Stimulated activated CD8-positive, alpha-beta memory T cell treated with anti-CD3 and anti-CD28 coated beads, Interleukin-4, amount 100 ng/mL, for 48 hours (primary cell): ENCODE measurements at regions not wholly inside any gene's neighbourhood (a gene's known extent, or its start where the extent isn't known, plus 50 kb on each side); places are given as distances from the start of the nearest gene placed in this dataset.
"Not testable (repeated sequence)": the region's sequence is repeated elsewhere in the genome, so short reads cannot be mapped to it uniquely, and the experiment has no call there.

ENCODE experiments used
- DNase-seq: peaks from one replicate; pipeline ENCODE4 v3.0.0-alpha.2; 2020

DNA sequence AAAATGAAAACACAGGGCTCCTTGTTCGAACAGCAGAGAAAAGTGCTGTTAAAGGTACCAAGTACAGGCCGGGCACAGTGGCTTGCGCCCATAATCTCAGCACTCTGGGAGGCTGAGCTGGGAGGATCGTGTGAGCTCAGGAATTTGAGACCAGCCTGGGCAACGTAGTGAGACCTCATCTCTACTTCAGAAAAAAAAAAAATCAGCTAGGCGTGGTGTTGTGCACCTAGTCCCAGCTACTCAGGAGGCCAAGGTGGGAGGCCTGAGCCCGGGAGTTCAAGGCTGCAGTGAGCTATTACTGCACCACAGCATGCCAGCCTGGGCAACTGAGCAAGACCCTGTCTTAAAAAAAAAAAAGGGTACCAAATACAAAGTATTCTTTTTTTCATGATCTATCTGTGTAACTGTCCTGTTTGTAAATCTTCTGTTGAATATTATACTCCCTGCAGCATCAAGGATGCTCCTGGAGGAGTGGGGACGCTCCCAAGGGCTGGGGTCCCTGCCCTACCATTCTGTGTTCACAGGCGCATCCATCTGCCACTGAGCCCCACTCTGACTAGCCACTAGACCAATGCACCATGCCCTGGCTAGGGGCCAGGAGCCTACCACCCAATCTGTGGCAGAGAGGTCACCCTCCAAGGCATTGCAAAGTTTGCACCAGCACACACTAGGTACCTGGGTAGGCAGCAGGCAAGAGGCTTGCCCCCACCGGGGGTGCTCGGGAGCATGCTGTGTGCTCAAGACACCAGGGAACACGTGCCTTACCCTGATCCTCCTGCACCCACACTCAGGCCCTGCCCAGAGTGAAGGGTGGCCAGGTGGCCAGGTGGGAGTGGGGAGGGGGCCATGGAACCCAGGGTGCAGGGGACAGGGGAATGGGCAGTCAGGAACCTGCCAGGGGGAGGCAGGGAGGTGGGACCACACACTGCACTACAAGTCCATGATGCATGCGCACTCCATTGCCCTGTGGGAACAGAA is 67.3 kb upstream of the KMT2C start:
- no peak for DNase-seq

DNA sequence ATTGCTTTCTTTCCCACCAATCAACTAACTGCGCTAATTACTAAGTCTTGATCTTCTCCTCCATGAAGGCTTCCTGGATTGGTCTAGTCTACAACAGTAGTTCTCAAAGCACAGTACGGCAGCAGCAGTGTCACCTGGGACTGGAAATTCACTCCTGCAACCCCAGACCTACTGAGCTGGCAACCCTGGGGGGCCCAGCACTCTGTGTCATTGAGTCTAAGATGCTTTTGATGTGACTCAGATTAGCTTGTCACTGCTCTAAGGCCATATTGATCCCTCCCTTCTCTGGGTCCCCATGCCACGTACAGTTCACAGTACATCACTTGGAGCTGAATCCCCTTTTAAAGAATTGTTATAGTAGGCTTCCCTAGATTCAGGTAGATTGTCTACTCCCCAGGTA is 65.7 kb upstream of the KMT2C start:
- no peak for DNase-seq

DNA sequence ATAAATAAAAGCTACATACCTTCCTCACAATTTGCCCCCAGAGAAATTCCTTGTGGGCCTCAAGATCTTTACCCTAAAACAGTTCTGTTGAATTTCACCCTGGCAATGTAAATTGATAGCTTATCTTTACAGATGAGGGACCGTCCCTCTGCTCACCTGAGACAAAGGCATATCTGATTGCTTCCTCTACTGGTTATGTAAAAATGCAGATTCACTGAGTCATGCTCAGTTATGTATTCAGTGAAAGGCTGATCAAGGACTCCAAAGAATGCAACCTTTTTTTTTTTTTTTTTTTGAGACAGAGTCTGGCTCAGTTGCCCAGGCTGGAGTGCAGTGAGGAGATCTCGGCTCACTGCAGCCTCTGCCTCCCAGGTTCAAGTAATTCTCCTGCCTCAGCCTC is 64.2 kb upstream of the KMT2C start:
- not testable (repeated sequence) for DNase-seq

DNA sequence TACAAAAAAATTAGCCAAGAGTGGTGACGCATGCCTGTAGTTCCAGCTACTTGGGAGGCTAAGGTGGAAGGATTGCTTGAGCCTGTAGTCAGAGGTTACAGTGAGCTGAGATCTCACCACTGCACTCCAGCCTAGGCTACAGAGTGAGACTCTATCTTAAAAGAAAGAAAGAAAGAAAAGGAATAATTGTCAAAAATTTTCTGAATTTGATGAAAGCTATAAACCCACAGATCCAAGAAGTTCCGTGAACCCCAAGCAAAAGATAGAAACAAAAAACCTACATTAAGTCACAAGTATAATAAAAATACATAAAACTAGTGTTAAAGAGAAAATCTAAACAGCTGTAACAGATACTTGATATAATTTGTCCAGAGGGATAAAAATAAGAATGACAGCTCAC is 60.1 kb upstream of the KMT2C start:
- no peak for DNase-seq

DNA sequence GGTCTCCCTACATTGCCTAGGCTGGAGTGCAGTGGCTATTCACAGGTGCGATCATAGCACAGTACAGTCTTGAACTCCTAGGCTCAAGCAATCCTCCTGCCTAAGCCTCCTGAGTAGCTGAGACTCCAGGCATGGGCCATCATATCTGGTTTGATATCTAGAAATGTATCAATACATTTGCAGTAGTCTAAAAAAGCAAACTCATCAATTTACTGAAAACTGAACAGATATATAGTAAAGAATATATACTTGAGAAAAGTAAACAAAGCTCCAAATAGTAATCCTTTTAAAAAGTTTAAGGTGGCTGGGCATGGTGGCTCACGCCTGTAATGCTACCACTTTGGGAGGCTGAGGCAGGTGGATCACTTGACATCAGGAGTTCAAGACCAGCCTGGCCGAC is 57.1 kb upstream of the KMT2C start:
- DNase-seq: no peak

DNA sequence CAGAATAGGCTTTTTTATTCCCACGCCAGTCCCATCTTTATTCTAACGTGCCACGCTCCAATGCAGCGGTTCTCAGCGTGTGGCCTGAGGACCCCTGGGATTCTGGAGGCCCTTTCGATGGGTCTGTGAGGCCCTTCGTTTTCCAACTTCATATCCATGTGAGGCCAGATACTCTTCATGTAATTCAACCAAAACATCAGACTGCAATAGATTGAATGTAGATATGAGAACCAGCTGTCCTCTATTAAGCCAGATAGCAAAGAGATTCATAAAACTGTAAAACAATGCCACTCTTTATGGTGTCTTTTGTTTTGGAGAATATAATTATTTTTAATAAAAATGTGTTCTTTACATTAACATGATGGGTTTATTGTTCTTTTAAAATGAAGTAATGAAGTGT is 53.2 kb upstream of the KMT2C start:
- no peak for DNase-seq

DNA sequence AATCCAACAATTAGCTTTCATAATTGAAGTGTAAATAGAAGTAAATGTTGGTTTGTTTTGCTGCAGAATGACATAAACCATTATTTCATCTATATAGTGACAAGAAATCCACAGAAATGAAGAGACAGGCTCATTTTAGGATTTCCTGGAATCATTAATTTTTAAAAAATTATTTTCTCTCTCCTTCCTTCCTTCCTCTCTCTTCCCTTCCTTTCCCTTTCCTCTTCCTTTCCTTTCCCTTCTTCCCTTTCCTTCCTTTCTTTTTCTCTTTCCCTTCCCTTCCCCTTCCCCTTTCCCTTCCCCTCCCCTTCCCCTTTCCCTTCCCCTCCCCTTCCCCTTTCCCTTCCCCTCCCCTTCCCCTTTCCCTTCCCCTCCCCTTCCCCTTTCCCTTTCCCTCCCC is 51.2 kb upstream of the KMT2C start:
- no peak for DNase-seq

DNA sequence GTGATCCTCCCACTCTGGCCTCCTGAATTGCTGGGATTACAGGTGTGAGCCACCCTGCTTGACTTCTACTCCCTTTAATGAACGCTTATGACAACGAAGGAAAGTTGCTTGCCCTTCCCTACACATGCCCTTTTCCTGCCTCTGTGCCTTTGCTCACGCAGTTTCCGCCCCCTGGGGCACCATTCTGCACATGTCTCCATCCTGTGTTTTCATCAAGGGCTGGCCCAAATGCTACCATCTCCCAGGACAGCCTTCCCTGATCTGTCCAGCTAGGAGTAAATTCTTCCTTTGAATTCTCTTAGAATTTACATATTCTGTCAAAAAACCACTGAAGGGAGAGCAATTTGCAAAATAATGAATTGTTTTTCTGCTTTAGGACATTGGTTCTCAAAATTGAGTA is 50.0 kb upstream of the KMT2C start:
- no peak for DNase-seq
